EL (cell line): ENCODE measurements at regions not wholly inside any gene's neighbourhood (a gene's known extent, or its start where the extent isn't known, plus 50 kb on each side); places are given as distances from the start of the nearest gene placed in this dataset.

Source experiments
- DNase-seq: peaks from one replicate; pipeline ENCODE4 v3.0.0-alpha.2; 2016

DNA sequence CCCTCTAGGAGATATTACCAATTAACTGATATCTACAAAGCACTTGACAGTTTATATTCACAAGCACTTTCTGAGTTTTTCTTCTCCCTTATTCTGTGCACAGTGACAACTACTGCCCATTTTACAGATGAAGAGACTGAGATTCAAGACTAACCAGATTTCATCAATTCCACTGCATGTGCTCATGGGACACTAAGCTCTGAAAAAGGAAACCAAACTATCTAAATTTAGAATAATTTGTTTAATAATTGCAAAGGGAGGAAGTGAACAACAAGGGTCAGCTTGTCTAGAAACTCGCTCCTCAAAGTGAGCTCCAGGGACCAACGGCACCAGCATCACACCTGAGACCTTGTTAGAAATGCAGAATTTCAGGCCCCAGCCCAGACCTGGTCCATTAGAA, 50.8 kb upstream of the MYLIP start:
- no peak for DNase-seq

DNA sequence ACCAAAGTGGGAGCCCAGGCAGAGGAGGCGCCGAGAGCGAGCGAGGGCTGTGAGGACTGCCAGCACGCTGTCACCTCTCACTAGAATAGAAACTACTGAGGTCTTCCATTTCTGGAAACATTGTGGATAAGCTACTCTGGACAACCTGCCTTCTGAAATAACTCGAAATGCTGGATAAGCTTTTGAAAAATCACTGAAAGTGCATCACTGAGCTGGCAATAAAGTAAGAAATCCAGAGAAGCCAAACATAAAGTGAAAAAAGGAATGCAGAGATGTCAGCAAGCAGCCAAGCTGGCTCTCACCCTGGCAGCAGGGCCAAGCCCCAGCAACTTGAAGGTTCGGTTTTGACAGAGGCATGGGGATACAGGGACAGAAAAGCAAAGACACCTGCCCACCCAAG, 59.2 kb upstream of the MYLIP start:
- no peak for DNase-seq

DNA sequence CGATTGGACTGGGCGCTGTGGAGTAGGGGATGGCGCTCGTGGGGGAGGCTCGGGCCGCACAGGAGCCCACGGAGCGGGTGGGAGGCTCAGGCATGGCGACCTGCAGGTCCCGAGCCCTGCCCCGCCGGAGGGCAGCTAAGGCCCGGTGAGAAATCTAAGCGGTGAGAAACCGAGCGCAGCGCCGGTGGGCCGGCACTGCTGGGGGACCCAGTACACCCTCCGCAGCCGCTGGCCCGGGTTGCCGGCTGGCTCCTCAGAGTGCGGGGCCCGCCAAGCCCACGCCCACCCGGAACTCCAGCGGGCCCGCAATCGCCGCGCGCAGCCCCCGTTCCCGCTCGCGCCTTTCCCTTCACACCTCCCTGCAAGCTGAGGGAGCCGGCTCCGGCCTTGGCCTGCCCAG, 59.7 kb upstream of the MYLIP start:
- DNase-seq: no peak

DNA sequence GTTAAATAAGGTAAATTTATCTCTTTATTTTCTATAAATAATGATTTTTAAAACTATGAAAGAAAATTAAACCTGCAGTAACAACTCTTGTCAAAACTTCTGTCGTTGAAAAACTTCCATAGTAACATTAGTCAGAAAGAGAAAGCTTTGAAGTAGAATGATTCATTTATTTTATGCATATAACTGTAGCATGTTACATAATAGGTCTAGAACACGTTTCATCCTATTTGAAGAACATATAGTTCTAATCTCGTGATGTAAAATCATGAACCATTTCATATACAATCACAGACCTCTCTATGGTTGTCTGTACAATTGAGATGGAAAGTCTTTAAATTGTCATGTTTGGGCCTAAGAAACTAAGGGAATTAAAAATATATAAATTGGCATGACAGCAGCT, 61.3 kb upstream of the MYLIP start:
- no peak for DNase-seq

DNA sequence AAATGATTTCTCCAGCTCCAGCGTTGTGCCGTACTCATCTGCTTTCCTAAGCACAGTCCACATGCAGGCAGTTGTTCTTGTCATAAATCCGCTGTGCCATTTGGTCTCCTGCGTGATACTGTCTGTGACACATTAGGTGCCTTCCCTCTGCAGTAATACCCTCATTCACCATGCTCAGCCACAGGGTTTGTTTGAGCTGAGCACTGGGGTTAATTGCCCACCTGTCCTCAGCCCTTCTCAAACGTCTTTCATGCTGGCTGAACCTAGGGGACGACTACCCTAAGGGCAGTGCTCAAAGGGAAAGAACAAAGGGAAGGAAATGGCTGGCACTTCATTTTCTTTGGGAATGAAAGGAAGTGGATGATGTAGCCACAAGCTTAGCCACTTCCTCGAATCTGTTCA, 64.2 kb upstream of the MYLIP start:
- DNase-seq: no peak

DNA sequence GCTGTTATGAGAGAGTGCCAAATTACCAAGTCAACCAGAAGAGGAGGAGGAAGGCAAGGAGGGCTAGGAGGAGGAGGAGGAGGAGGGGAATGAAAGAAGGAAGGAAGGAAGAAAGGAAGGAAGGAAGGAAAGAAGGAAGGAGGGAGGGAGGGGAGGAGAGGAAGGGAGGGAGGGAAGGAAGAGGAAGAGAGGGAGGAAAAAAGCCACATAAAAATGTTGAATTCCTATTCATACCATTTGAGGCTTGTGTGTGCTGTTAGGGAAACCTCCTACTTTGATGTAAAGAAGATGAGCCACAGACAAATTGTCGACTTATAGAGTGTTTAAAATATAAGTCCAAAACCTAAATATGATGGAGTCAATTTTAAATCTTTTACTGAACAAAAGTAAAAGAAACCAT, 65.3 kb upstream of the MYLIP start:
- no peak for DNase-seq

DNA sequence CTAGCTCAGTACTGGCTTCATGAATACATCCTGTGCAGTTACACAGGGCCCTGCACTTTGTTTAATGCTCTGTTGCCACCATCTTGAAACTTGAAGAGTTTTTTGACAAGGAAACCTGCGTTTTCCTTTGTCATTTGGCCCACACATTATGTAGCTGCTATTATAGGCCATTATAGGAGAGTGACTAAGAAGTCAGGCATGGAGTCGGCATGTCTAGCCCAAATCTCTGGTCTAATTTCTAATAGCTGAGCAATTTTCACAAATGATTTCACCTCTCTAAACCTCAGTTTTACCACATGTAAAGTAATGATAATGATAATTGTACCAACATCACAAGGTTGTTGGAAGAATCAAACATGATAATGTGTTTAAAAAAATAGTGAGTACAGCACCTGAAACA, 67.1 kb upstream of the MYLIP start:
- DNase-seq: peak; percentile 31

DNA sequence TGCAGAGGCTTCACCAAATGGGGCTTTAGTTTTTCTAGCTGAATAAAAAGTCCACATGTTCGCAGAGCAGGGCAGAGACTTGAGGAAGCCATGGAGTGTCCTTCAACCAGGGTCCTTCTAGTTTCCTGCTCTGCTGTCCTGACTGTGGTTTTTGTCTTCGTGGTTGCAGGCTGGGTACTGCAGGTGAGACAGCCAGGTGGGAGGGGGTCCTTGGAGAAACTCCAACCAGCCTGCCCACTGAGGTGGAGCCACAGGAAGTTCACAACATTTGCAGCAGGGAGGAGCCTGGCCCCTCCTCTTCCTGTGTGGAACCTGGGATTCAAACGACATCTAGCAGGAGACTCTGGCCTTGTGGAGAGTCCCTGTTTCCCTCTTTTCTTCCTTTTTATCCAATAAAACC, 68.8 kb upstream of the MYLIP start:
- no peak for DNase-seq

DNA sequence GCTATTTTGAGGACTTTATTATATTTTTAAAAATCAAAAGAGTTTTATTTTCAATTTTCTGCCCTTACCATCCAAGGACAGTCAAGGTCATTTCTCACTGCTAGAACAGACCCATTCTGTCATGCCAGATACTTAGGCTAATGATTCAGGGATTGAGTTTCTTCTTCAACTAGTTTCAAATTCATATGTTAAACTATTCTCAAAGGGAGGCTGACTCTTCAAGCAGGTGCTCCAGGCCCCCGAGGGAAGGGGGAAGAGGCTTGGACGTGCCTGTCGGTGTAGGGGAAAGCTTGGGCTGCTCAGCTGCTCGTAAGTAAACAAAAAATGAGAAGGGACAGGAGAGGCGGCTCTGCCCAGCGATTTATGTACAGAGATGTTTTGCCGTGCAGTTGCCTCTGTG, 69.4 kb upstream of the MYLIP start:
- DNase-seq: no peak

DNA sequence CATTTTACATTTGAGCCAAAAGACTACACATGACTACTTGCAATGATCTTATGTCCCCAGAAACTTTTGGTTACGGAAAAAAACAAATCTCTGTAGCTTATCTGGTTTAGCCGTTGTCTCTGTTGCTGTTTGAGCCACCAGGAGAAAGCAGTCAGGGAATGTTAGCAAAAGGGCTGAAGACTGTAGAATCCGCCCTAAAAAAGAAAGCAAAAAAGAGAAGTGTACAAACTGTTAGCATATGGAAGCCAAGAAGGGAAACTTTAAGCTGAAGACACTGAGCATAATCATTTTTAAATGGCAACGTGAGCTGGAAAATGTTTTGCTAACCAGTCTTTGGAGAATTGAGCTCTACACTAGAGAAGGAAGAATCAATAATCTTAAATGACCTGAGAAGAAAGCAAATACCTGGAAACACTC, 69.9 kb upstream of the MYLIP start:
- no peak for DNase-seq

DNA sequence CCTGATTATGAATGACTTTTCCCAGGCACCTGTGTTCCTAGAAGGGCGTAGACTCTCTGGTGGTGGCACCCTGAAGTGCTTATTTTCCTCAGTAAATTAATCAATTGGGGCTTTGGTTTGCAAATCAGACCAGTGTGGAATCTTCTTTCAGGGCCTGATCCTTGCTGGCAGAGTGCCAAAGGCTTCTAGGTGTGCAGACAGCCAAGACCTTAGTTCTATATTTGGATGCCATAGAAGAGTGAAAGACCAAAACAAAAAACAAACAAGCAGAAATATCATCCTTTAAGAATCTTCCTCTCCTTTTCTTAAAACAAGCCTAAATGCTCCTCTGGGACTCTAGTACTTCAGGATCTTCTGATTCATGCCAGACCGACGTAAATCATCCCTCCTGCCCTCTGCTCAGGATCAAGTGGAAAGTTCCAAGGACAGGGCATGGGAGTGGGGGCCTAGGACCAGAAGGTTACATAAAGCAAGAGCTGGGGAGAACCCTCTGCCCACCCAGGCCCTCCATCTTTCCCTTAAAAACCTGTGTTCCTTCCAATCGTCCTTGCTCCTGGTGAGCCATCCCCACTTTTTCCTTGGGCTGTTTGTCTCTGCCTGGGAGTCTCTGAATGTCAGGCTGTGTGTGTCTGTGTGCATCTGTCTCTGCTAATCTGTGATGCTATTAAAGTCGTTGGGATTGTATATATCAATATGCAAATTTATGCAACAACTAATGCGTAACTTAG, 70.5 kb upstream of the MYLIP start:
- no peak for DNase-seq

DNA sequence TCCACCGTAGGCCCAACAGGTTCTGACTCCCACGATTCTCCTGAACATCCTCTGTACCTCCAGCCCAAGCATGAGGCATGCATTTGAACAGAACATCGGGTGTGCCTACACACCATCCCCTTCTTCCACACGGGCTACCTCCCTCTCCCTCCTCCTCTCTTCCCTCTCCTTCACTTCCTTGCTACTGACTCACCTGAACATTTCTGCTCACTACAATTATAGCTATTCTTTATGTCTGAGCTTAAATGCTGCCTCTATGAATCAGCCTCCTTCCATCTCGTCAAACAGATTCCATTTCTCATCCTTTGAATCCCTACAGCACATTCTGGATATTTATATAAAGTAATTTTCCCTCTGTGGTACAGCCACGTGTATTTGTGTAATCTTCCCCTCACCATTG, 71.4 kb upstream of the MYLIP start:
- no peak for DNase-seq

DNA sequence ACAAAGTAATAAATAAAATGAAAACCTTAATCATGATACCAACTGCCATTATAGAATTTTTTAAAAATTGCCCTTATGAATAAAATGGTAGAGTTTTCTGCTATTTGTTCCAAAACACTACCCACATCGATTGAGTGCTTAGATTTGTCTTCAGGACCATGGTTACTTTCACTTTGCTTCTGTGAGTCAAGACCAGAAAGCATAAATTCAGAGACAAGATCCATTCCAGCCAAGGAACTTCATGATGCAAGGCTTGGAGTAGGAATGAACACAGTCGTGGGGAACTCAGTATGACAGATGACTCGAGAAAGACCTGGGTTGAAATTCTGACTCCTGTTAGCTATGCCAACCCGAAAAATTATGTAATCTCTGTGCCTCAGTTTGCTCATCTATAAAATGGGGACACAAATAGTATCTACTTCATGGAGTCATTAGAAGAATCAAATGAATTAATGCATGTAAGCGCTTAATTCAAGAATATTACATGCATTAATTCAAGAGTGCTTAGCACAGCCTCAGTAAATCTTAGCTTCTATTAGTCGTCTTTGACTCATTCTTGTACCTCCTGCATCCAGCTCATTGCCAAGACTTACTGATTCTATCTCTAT, 72.5 kb upstream of the MYLIP start:
- DNase-seq: peak; percentile 22

DNA sequence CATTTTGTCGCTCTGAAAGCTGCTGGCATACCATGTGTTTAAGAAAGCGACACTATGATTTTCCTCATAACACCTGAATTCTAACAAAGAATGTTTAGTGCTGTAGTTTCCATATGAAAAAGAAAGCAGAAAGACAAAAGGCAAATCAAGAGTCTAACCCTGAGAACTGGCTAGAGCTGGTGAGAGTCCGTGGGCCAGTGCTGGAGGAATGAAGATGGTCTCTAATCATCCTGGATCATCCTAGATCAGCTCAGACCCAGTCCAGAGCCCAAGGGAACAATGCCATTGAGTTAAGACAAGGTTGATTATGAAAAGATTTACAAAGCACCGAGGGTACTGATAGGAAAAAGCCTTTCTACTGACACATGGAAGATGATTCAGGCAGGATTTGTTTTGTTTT, 73.0 kb upstream of the MYLIP start:
- DNase-seq: peak; percentile 7

DNA sequence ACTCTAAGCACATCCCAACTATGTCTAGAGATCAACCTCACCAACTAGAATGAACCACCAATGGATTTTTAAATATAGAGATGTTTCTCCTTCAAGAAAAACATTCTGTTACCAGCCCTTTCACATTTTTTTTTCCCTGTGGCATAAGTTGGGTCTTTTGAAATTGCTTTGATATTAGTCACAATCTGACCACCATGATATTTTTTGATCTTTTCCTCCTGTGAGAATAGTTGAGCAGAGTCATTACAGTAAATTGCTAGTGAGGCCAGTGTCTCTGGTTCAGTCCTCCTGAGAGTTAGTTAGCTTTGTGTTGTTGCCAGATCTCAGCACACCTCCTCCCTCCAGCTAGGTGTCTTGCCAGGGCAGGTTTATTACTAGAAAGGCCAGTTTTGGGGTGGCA, 79.7 kb upstream of the MYLIP start:
- peak; percentile 52 for DNase-seq

DNA sequence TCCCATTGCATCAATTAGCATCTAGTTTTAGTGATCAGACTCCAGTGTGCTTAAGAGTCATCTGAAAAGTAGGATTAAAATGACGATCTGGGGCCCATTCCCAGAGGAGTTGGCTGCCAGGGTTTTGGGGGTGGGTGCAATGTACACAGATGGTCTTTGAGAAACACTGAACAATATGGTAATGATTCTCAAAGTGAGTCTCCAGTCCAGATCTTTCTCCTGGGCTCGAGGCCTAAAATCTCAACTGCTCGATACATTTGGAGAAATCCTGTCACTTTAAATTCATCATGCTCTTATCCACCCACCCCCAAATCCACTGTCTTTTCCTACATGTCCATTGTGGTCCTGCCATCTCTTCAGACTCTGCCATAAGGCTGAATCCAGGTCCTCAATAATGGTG, 80.7 kb upstream of the MYLIP start:
- no peak for DNase-seq

DNA sequence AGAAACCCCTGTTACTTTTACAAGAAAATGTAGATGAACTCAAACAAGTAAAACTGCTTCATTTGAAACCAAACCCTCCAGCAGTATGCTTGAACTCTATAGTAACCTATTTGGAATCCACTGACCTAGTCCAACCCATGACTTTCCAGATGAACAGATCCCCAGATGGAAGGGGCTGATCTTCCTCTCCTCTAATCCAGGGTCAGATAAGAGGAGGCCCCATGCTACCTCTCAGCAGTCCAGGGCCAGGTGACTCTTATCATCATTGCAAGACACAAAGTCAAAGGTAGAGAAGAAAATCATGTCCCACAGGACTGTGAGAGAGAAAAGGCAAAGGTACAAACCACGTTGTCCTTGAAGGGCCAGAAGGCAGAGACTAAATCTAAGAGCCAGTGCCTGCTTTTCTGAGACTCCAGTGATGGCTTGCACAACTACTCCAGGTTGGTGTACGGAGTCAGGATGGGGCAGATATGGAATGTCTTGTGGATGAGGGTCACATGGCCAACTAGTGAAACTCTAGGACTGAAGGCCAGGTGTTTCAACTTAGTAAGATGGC, 81.4 kb upstream of the MYLIP start:
- no peak for DNase-seq

DNA sequence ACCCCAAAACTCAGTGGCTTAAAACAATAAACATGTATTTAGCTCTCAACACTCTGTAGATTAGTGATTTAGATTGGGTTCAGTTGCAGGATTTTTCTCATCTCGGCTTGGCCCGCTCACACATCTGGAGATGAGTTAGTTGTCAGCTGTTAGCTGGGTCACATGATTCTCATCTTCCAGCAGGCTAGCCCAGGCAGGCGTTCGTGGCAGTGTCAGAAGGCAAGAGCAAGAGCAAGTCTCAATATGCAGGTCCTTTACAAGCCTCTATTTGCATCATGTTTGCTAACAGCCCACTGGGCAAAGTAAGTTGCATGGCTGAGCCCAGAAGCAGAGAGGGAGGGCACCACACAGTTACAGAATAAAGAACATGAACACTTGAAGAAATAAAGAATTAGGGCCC, 83.6 kb upstream of the MYLIP start:
- no peak for DNase-seq

DNA sequence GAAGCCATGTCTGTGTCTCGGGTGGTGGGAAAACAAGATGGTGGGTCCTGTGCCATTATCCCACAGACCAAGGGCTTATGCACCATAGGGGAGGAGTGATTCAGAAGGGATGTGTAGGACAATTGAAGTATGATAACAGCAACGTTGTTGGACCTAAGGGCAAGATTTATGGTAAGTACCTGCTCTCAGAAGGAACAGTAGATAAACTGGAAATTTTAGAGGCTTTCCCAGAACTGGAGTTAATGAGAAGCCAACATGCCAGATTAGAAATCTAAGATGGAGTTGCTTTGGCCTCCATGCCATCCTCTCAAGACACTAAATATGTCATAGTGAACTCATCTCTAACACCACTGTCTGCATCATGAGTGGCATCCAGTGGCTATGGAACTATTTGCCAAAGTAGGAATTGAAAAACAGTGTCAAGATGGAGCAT, 84.7 kb upstream of the MYLIP start:
- no peak for DNase-seq

DNA sequence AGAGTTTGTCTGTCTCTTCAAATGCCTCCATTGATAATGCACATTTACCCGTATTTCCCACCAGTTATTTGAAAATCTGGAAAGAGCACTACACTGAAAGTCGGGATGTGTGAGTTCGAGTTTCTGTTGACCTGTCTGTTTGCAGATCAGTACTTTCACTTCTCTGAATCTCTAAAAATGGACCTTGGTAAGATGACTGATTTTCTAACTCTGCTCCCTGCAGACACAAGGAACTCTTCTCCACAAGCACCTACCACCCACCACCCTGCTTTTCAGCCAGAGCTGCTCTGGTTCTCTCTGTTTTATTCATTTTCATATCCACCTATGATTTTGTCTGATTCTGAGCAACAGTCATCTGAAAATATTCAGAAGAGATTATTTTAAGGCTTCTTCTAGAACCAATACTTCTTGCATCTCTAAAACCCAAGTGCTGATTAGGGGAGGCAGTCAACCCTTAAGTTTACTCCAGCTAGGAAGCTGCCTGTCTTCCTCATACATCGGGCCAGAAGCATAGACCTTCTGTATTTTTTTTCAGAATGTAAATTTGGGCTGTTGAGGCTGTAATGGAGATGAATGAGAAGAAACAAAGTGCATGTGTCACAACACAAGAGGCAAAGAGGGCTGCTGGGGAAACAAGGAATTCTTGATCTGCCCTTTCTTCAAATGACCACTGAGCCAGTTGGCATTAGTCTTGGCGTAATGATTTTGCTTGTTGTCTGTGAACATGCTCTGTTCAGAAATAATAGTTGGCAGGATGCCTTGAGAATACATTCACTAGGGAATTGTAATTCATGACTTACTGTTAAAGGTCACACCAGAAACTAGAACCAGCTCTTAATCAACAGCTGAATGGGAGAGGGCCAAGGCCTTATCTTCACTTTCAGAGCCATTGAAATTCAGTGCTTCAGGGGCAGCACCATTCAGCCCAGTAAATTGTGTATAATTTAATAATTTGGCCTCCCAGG, 85.4 kb upstream of the MYLIP start:
- DNase-seq: no peak

DNA sequence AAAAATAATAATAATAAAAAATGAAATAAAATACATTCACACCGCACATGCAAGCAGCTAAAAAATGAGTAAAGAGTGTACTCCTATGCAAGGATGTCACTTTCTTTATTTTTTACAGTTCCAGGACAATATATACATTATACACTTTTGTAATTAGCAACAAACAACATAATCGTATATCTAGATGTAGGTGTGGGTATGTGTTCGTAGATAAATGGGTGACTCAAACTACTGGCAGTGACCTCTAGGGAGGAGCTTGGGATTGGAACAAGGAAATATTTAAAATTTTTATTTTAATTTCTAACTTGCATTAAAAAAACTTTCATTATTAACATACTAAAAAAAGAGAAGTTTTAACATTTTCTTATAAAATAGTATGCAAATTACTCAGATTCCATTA, 86.1 kb upstream of the MYLIP start:
- no peak for DNase-seq

DNA sequence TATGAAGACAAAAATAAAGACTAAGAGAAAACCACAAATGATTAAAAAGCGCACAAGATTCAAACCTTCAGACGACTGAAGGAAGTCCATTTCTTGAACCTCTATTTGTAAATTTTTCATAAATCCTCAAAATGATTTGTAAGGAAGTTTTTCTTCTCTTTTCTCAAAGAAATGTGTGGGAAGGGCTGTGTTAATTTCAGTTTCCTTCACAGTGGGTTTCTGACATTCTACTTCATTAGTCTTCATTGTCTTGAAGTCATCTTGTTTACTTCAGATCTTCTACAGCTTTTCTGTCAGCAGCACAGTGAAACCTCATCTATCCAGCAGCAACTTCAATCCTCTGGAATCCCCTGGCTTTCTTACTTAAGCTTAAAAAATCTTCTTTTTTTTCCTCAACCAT, 87.6 kb upstream of the MYLIP start:
- no peak for DNase-seq

DNA sequence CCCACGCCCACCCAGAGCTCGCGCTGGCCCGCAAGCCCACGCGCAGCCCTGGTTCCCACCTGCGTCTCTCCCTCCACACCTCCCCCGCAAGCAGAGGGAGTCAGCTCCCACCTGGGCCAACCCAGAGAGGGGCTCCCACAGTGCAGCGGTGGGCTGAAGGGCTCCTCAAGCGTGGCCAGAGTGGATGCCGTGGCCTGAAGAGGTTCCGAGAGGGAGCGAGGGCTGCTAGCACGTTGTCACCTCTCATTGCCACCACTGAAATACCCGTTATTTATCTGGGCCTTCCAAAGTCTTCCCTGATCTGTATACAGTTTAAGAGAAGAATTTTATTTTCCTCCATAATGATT, 88.3 kb upstream of the MYLIP start:
- no peak for DNase-seq
